Ovary (tissue), 7 donors: ENCODE measurements at regions not wholly inside any gene's neighbourhood (a gene's known extent, or its start where the extent isn't known, plus 50 kb on each side); places are given as distances from the start of the nearest gene placed in this dataset.

Experiments
- DNase-seq, 5 donors: peaks; one replicate each; pipeline ENCODE4 v3.0.0-alpha.2; 2019 to 2020
- H3K27ac ChIP-seq, 2 donors: fragments of 200-600 bp; one replicate each; pipeline versions ENCODE4 v1.5.1 to v1.8.0; 2019 to 2022
- H3K27me3 ChIP-seq: fragments of 200-600 bp; one replicate; pipeline ENCODE4 v1.8.0; 2022
- H3K36me3 ChIP-seq: fragments of 200-600 bp; sonication (generic); one replicate; pipeline ENCODE4 v1.5.1; 2019
- H3K4me1 ChIP-seq: one replicate; pipeline ENCODE4 v1.8.1; 2013; ENCODE audit warnings: mild to moderate bottlenecking, moderate library complexity; ENCODE audit not compliant: insufficient read depth
- H3K4me3 ChIP-seq: fragments of 200-600 bp; sonication (generic); one replicate; pipeline ENCODE4 v1.5.1; 2017
- H3K9me3 ChIP-seq, 2 donors: fragments of 200-600 bp in 1 of 2; sonication (generic) in 1 of 2; one replicate each; pipeline versions ENCODE4 v1.5.1 to v1.8.1; 2013 to 2019; ENCODE audit warnings: mild to moderate bottlenecking in 1 of 2, moderate library complexity in 1 of 2
- CTCF ChIP-seq, 3 donors: fragments of 450-650 bp in 2 of 3; fragments of 200-600 bp in 1 of 3; IDR thresholded peaks; one replicate each; pipeline versions ENCODE4 v1.5.1 to v1.8.0; 2016 to 2022; ENCODE audit warnings: antibody characterized with exemption in 3 of 3, mild to moderate bottlenecking in 1 of 3
- EP300 ChIP-seq: sonication (generic); formaldehyde crosslinking; IDR thresholded peaks from one replicate; pipeline ENCODE4 v1.6.1; 2017; ENCODE audit warnings: antibody characterized with exemption
- POLR2A ChIP-seq: fragments of 450-650 bp; IDR thresholded peaks from one replicate; pipeline ENCODE4 v1.6.1; 2017; ENCODE audit warnings: antibody characterized with exemption, mild to moderate bottlenecking, moderate library complexity
- WGBS, 3 donors: extraction: QIAGEN DNeasy Blood & Tissue Kit in 1 of 3; methylation state at CpG; one replicate each; pipeline versions ENCODE4 v1.1.5 to v1.1.7; 2013 to 2017; 5-methylcytosine and 5-hydroxymethylcytosine counted together
- intact Hi-C, 4 donors: fragments of 100-400 bp; cut with DNase I; formaldehyde crosslinking; loops; one replicate each; pipeline versions ENCODE4 v1.11.0 to v1.15.1; 2022 to 2023
- donor health status: DM: no; HTN: no; CAD: no; lungs with moderate emphysema.
- donor health status: DM: no; HTN: no; CAD: no.
- donor health status: Bipolar disorder and iron deficiency.
- donor health status: DM: no; HTN: no; CAD: no.
- donor health status: DM: yes; HTN: yes; CAD: no.

GRCh38 chr11:127843483-127844396, 743.6 kb downstream of the ETS1 start:
- 31 to 39% (median 35%) methylated on average over 12 of the region's 12 CpGs for WGBS, 3 donors
- intact Hi-C loops: no loop called here
- Histone ChIP-seq H3K36me3 (no peaks in the 10 kb centered on the region), H3K27ac (no peak overlapping the region), H3K4me1 (no peaks in the 10 kb centered on the region), H3K27me3 (no peaks in the 10 kb centered on the region), H3K4me3 (no peak overlapping the region), H3K9me3 (no peaks in the 10 kb centered on the region)
- peak; percentile 18 to 57 (median 48) for DNase-seq
- TF ChIP-seq EP300 (no peak), POLR2A (no peak), CTCF (IDR thresholded peaks at IDR 0.05) (no peak)

- H3K36me3 ChIP-seq: no peaks in the 10 kb centered on the region
- intact Hi-C loops: no loop called here
- DNase-seq: no peak
- no peak overlapping the region for H3K27ac ChIP-seq
- H3K27me3 ChIP-seq: no peaks in the 10 kb centered on the region
- no peaks in the 10 kb centered on the region for H3K9me3 ChIP-seq
- WGBS, 3 donors: 78 to 89% (median 84%) methylated on average over 4 of the region's 4 CpGs
- H3K4me3 ChIP-seq: no peak overlapping the region
- TF ChIP-seq EP300: no peak
- TF ChIP-seq POLR2A: no peak
- TF ChIP-seq CTCF (IDR thresholded peaks at IDR 0.05): no peak
- H3K4me1 ChIP-seq: no peaks in the 10 kb centered on the region
Measured at GRCh38 chr11:127825183-127825582, 762.2 kb downstream of the ETS1 start.

GRCh38 chr11:127818625-127819024, 768.7 kb downstream of the ETS1 start:
- Histone ChIP-seq H3K36me3 (no peaks in the 10 kb centered on the region), H3K4me1 (no peaks in the 10 kb centered on the region), H3K27me3 (no peaks in the 10 kb centered on the region), H3K4me3 (no peak overlapping the region), H3K9me3 (no peaks in the 10 kb centered on the region), H3K27ac (no peak overlapping the region)
- TF ChIP-seq EP300: no peak
- no peak for TF ChIP-seq POLR2A
- TF ChIP-seq CTCF (IDR thresholded peaks at IDR 0.05): no peak
- 87 to 94% (median 91%) methylated on average over 3 of the region's 3 CpGs for WGBS, 3 donors
- intact Hi-C loops: no loop called here
- DNase-seq: no peak

GRCh38 chr11:127816962-127817361, 770.4 kb downstream of the ETS1 start:
- Histone ChIP-seq H3K27ac (no peak overlapping the region), H3K27me3 (no peaks in the 10 kb centered on the region), H3K36me3 (no peaks in the 10 kb centered on the region), H3K4me1 (no peaks in the 10 kb centered on the region), H3K4me3 (no peak overlapping the region), H3K9me3 (no peaks in the 10 kb centered on the region)
- WGBS, 3 donors: 63 to 78% (median 73%) methylated on average over 2 of the region's 2 CpGs
- no peak for TF ChIP-seq POLR2A
- TF ChIP-seq EP300: no peak
- TF ChIP-seq CTCF (IDR thresholded peaks at IDR 0.05): no peak
- intact Hi-C loops: no loop called here
- no peak for DNase-seq
